NCI-H82 treated with DMSO at 0.1 percent for 48 hours (cell line): ENCODE measurements at regions not wholly inside any gene's neighbourhood (a gene's known extent, or its start where the extent isn't known, plus 50 kb on each side); places are given as distances from the start of the nearest gene placed in this dataset.

ENCODE experiments used
- DNase-seq: peaks from one replicate; lab custom pipeline; 2025; ENCODE audit not compliant: unreplicated experiment; lab: John Stamatoyannopoulos, UW

DNA sequence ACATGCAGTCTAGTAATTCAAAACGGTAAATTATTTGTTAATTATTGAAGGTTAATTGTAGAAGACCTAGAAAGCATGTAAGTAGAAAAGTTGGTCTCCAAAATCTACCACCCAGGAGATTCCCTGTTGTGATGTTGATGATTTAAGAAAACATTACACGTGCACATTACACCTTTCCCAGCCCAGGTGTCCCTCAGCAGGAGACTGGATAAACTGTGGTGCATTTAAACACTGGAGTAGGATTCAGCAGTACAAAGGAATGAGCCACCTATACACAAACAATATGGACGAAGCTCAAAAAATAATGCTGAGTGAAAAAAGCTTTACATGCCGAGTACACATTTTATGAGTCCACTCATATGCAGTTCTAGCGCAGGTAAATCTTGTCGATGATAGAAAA lies 109.0 kb upstream of the STARD3NL start:
- DNase-seq: no peak

DNA sequence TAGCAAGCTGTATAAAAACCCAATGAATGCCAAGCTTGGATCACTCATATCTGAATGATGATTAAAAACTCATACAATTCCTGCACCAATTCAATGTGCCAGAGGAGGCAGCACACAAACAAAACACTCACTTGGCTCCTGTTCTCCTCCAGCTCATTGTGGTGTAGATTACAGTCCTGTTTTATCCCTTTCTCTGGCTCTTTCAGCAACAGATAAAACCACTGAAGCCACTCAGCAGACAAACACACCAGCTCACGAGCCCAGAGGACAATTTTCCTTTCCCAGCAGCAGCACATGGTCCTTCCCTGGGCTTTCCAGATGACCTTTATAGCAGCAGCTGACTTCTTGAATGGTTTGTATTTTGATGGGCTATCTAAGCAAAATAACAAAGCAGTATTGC lies 107.3 kb upstream of the STARD3NL start:
- DNase-seq: peak; percentile 11

DNA sequence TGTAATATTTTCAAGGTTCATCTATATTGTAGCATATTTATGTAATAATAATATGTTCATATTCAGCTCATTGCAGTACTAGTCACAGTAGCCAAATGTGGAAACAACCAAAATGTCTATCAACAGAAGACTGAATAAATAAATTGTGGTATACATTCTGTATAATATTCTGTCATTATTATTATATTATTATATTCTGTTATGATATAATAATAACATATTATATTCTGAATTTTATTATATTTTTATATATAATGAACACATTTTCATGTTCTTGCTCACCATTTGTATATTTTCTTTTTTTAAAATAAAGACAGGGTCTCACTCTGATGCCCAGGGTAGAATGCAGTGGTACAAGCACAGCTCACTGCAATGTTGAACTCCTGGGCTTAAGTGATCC lies 91.2 kb upstream of the STARD3NL start:
- DNase-seq: no peak

DNA sequence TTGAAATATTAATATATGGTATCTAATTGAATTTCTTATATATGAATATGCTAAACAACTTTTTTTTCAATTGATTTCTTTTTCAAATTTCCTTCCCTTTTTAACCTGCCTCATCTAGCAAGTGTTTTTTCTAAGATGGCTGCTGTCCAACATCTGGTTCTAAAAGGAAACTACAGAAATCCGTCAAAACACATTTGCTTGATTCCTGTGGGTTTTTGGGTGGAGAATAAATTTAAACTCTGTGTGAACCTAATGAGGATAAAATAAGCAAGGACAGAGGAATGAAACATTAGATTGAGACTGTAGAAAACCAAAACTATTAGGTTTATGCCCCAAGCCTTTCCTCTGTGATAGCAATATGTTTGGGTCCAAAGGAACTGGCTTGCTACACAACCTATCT lies 75.5 kb upstream of the STARD3NL start:
- DNase-seq: no peak

DNA sequence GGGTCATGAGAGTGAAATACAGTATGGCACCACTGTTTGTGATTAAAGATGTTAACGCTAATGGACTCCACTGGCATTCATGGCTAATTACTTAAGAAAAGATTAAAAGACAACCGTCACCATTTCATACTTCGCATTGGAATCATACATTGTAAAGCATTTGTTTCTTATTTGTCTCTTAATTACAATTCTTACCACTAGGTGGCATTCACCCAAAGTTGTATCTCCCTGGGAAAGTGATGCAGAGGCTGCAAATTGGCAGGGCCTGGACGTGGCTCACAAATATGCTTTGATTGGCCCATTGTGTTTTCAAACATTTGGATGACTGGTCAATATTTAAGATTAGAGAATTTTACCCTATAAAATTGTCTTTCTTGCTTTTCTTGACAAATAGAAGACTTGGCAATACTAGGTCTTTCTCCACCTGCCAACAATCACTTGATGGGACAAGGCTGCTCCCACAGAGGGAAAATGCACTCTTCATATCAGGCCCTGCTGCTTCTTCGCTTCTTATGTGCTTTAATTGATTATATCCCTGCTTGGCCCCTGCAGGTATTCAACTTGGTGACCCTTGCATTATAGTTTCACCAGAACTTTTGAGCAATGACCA lies 72.1 kb upstream of the STARD3NL start:
- peak; percentile 30 for DNase-seq

DNA sequence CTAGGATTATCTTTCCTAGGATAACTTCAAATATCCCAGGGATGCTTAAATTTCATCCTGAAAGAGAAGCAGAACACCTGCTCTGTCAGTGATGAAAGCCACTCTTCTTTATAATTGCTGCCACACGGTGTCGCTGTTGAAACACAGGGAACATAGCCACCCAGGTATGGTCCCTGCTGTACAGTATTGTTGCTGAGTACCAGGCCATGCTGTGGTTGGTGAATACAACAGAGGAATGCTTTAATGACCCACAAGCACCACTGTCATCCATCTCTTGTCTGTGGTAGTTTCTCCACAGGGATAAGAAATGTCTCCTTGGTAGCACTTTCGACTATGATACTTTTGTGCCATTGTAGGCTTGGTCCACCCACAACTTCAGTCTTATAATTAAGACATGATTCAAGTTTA lies 70.6 kb upstream of the STARD3NL start:
- peak; percentile 12 for DNase-seq

DNA sequence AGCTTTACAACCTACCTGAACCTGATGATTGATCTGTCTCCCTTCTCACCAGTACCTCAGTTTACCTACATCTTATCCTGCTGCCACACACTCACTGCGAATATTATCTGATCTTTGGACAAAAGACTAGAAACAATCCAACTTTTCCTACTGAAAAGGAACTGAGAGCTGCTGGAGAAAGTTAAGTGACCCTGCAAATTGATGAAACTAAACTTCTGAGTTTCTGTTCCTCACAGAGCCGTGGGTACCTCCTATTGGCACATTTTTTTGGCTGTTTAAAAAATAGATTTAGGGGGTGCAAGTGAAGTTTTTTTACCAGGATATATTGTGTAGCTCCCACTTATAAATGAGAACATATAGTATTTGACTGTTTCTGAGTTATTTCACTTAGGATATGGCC lies 66.0 kb upstream of the STARD3NL start:
- no peak for DNase-seq

DNA sequence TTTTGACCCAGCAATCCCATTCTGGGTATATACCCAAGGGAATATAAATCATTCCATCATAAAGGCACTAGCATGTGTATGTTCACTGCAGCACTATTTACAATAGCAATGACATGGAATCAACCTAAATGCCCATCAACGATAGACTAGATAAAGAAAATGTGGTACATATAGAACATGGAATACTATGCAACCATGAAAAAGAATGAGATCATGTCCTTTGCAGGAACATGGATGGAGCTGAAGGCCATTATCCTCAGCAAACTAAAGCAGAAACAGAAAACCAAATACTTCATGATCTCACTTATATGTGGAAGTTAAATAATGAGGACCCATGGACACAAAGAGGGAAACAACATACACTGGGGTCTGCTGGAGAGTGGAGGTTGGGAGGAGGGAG lies 58.0 kb upstream of the STARD3NL start:
- DNase-seq: no peak

DNA sequence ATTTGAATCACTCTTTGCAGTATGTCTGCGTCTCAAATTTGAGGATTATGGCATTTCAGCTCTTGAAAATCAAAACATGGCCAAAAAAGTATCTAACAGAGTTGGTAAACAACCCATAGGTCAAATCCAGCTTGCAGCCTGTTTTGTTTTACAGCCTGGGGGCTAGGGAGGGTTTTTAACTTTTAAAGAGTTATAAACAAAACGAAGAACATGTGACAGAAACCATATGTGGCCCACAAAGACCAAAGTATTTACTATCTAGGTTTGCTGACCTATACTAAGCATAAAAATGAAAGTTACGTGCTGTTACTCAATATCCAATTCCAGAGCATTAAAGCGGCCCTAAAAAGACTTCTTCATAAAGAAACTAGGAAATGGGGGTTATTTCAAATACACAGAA lies 55.5 kb upstream of the STARD3NL start:
- no peak for DNase-seq

DNA sequence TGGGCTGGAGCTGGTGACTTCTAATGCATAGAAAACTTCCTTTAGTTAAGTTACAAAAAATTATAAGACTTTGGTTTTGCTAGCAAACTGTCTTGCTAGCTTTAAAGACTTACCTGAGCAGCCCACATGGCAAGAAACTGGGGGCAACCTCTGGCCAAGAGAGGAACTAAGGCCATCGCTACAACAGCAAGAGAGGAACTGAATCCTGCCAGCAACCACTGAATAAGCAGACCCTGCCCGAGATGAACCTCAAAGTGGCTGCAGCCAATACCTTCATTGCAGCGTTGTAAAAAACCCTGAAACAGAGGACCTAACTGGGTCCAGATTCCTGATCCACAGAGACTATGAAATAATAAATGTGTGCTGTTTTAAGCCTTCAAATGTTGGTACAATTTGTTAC lies 54.6 kb upstream of the STARD3NL start:
- DNase-seq: no peak

DNA sequence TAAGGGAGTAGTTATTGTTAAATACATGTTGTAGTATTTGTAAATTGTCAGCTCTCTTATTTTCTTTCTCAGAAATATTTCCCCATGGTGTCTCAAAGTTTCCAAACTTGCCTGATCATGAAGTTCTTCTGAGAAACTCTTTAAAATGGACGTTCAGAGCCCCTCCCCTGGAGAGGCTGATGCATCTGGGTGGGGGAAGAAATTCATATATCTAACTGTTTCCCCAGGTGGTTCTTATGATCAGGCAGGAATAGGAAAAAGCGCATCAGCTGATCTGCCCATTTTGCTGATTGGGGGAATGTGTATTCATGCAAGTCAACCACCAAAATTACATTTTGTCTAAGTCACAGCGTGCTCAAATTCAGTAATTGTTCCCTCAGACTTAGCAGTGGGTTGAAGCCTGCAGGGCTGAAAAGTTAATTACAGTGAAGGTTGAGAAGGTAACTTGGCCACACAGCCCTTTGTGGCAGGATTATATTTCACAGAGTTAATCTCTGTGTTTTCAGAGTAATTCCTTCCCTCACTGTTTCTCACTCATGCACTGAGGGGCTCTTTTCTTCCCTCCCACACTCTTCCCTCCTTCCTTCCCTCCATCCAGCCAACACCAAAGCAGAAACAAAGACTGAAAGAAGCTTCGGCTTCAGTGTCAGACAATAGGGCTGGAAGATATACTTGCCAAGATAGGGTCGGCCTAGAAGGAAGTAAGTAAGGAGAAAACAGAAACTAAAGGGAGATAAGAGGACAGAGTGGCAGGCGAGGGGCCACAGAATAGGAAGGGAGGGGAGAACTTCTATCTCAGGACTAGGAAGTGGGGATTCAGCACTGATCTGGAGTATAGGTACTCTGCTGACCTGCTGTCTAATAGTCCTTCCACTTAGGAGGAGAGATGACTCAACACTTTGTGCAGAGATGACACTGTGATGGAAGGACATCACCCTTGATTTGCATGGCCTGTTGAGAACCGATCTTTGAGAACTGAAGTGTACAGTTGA lies 50.5 kb upstream of the STARD3NL start:
- DNase-seq: no peak
